Astrocyte (in vitro differentiated cells and primary cell): ENCODE measurements at regions not wholly inside any gene's neighbourhood (a gene's known extent, or its start where the extent isn't known, plus 50 kb on each side); places are given as distances from the start of the nearest gene placed in this dataset.

Experiments used
- EZH2 ChIP-seq: IDR thresholded peaks from 2 replicates; pipeline ENCODE4 v1.6.1; 2012; ENCODE audit warnings: mild to moderate bottlenecking, low read length, inconsistent platforms; ENCODE audit not compliant: insufficient read depth
- TF ChIP-seq, protein P1 (sequence below): IDR thresholded peaks from 2 replicates; pipeline ENCODE4 v1.5.1; 2011; ENCODE audit warnings: low read depth, mild to moderate bottlenecking, inconsistent platforms, low read length, moderate library complexity; ENCODE audit not compliant: insufficient read depth

DNA sequence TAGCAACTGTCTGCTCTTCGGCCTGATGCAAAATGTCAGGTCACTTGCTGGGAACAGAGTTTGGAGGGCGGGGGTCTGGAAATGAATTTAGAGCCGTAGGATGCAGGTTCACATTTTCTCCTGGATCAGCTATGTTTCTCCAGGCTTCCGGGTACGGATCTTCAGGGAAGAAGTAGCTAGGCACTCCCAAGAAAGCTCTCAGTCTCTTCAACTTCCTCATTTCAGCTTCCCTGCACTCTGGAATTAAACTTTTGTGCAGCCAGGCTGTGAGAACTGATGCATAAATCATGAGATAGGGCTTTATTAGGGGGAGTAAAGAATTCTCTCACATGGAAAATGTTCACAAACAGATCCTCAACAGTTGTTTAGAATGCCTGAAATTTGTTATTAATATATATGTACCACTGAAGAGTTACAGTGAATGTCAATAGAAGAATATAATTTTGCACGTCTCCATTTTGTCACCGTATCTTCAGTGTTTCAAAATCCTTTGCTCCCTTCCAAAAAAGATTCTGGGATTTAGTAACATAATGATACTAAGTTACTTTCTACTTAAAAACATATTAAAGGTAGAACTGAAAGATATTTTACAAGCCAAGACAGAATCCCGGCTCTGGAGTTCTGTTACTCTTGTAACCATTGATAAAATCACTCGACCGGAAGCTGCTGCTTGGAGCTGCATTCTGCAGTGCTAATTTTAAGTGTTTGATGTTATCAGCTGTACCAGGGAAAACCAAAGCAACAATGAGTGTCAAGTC, 178.5 kb upstream of the P2RY1 start:
- TF ChIP-seq, protein P1, sequence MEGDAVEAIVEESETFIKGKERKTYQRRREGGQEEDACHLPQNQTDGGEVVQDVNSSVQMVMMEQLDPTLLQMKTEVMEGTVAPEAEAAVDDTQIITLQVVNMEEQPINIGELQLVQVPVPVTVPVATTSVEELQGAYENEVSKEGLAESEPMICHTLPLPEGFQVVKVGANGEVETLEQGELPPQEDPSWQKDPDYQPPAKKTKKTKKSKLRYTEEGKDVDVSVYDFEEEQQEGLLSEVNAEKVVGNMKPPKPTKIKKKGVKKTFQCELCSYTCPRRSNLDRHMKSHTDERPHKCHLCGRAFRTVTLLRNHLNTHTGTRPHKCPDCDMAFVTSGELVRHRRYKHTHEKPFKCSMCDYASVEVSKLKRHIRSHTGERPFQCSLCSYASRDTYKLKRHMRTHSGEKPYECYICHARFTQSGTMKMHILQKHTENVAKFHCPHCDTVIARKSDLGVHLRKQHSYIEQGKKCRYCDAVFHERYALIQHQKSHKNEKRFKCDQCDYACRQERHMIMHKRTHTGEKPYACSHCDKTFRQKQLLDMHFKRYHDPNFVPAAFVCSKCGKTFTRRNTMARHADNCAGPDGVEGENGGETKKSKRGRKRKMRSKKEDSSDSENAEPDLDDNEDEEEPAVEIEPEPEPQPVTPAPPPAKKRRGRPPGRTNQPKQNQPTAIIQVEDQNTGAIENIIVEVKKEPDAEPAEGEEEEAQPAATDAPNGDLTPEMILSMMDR: no peak
- no peak for TF ChIP-seq EZH2
